GM10266 (cell line): ENCODE measurements at regions not wholly inside any gene's neighbourhood (a gene's known extent, or its start where the extent isn't known, plus 50 kb on each side); places are given as distances from the start of the nearest gene placed in this dataset.
"Not testable (repeated sequence)": the region's sequence is repeated elsewhere in the genome, so short reads cannot be mapped to it uniquely, and the experiment has no call there.

Experiments used
- DNase-seq: peaks from one replicate; pipeline ENCODE4 v3.0.0; 2012; ENCODE audit errors: extremely low spot score
- TF ChIP-seq, protein P1 (sequence below): IDR thresholded peaks from 2 replicates; pipeline ENCODE4 v1.5.1; 2012; ENCODE audit warnings: mild to moderate bottlenecking, low read depth; ENCODE audit not compliant: control insufficient read depth, insufficient read depth; ENCODE audit errors: missing control alignments

DNA sequence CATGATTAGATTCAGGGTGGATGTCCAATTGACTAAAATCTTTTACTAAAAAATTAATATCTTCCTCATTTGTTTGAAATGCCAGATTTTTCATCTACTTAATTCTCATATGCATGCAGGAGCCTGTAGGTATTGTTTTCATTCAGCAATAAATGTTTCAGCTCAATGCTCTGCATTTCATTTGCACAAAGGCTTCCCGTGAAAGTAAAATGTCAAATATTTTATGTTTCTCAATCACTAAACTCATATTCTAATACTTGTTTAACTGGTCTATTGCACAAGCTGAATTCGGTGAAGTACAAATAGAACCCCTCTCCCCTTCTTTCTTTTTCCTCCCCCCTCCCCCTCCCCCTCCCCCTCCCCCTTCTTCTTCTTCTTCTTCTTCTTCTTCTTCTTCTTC is 175.9 kb downstream of the MCHR2 start:
- DNase-seq, result no peak
- TF ChIP-seq, protein P1, sequence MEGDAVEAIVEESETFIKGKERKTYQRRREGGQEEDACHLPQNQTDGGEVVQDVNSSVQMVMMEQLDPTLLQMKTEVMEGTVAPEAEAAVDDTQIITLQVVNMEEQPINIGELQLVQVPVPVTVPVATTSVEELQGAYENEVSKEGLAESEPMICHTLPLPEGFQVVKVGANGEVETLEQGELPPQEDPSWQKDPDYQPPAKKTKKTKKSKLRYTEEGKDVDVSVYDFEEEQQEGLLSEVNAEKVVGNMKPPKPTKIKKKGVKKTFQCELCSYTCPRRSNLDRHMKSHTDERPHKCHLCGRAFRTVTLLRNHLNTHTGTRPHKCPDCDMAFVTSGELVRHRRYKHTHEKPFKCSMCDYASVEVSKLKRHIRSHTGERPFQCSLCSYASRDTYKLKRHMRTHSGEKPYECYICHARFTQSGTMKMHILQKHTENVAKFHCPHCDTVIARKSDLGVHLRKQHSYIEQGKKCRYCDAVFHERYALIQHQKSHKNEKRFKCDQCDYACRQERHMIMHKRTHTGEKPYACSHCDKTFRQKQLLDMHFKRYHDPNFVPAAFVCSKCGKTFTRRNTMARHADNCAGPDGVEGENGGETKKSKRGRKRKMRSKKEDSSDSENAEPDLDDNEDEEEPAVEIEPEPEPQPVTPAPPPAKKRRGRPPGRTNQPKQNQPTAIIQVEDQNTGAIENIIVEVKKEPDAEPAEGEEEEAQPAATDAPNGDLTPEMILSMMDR, result no peak

- DNase-seq, result no peak
- TF ChIP-seq, protein P1, result no peak
These were observed 174.2 kb downstream of the MCHR2 start for GRCh38 chr6:99819853-99820252.

GRCh38 chr6:99821164-99821563 is 172.9 kb downstream of the MCHR2 start:
- no peak for DNase-seq
- TF ChIP-seq, protein P1, result no peak

GRCh38 chr6:99822741-99823512 is 171.1 kb downstream of the MCHR2 start:
- TF ChIP-seq, protein P1, result peak; percentile 59
- DNase-seq, result peak; percentile 42

DNA sequence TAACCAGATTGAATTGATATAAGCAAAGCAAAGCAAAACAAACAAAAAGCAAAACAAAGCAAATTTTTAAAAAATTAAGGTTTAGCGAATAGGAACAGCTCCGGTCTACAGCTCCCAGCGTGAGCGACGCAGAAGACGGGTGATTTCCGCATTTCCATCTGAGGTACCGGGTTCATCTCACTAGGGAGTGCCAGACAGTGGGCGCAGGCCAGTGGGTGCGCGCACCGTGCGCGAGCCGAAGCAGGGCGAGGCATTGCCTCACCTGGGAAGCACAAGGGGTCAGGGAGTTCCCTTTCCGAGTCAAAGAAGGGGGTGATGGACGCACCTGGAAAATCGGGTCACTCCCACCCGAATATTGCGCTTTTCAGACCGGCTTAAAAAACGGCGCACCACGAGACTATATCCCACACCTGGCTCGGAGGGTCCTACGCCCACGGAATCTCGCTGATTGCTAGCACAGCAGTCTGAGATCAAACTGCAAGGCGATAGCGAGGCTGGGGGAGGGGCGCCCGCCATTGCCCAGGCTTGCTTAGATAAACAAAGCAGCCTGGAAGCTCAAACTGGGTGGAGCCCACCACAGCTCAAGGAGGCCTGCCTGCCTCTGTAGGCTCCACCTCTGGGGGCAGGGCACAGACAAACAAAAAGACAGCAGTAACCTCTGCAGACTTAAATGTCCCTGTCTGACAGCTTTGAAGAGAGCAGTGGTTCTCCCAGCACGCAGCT is 170.3 kb downstream of the MCHR2 start:
- not testable (repeated sequence) for DNase-seq

- TF ChIP-seq, protein P1, result no peak
These were observed 161.0 kb downstream of the MCHR2 start for GRCh38 chr6:99833034-99833433.

GRCh38 chr6:99836471-99836870 is 157.6 kb downstream of the MCHR2 start:
- DNase-seq, result no peak
- TF ChIP-seq, protein P1, result no peak

More at GRCh38 chr6:99833034-99833433, 161.0 kb downstream of the MCHR2 start:
- DNase-seq, result no peak
